PC-9 (cell line): ENCODE measurements at regions not wholly inside any gene's neighbourhood (a gene's known extent, or its start where the extent isn't known, plus 50 kb on each side); places are given as distances from the start of the nearest gene placed in this dataset.

Source experiments
- EZH2 ChIP-seq: fragments of 200-600 bp; sonication (generic); IDR thresholded peaks from 2 replicates; pipeline ENCODE4 v1.8.0; 2017; ENCODE audit warnings: antibody characterized with exemption, low read depth
- TF ChIP-seq, protein P1 (sequence below): fragments of 200-600 bp; sonication (generic); conservative IDR thresholded peaks from 2 replicates; pipeline ENCODE4 v1.6.1; 2017; ENCODE audit warnings: mixed run types, antibody characterized with exemption, mild to moderate bottlenecking, moderate library complexity

DNA sequence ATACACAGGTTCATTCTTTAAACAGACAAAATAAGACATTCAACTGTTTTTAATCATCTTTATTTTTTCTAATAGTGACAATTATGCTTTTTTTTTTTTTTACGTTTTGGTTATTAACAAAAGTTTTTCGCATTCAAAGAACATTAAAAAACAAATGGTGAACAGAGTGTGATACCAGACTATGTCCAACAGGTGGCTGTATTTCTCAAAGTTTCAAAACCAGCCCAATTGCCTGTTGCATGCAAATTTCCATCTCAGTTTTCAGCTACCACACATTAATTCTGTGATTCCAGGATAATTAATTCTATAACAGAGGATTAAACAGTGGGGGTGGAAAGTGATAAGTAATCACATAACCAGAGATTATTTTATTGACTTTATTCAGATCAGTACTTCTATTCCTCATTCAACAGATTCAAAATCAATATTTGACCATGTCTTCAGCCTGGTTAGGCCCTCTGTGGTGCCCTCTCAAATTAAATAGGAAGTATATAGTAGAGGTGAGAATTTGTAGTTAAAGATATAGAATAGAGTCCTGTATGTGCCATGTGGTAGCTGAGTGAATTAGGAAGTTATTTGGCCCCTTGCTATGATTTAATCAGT is 122.2 kb upstream of the DCBLD2 start:
- TF ChIP-seq, protein P1, sequence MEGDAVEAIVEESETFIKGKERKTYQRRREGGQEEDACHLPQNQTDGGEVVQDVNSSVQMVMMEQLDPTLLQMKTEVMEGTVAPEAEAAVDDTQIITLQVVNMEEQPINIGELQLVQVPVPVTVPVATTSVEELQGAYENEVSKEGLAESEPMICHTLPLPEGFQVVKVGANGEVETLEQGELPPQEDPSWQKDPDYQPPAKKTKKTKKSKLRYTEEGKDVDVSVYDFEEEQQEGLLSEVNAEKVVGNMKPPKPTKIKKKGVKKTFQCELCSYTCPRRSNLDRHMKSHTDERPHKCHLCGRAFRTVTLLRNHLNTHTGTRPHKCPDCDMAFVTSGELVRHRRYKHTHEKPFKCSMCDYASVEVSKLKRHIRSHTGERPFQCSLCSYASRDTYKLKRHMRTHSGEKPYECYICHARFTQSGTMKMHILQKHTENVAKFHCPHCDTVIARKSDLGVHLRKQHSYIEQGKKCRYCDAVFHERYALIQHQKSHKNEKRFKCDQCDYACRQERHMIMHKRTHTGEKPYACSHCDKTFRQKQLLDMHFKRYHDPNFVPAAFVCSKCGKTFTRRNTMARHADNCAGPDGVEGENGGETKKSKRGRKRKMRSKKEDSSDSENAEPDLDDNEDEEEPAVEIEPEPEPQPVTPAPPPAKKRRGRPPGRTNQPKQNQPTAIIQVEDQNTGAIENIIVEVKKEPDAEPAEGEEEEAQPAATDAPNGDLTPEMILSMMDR: peak; percentile 96
- no peak for TF ChIP-seq EZH2
